Breast epithelium (tissue), 3 donors: ENCODE measurements at regions not wholly inside any gene's neighbourhood (a gene's known extent, or its start where the extent isn't known, plus 50 kb on each side); places are given as distances from the start of the nearest gene placed in this dataset.

ENCODE experiments used
- CTCF ChIP-seq, 3 donors: fragments of 450-650 bp; IDR thresholded peaks; one replicate each; pipeline ENCODE4 v1.5.1; 2016 to 2017; ENCODE audit warnings: antibody characterized with exemption in 3 of 3, mild to moderate bottlenecking in 3 of 3, moderate library complexity in 3 of 3
- POLR2AphosphoS5 ChIP-seq, 3 donors: sonication (generic); formaldehyde crosslinking; IDR thresholded peaks; one replicate each; pipeline ENCODE4 v1.6.1; 2017; ENCODE audit warnings: antibody characterized with exemption in 3 of 3

GRCh38 chr7:131683536-131684125 is 127.2 kb upstream of the PODXL start:
- TF ChIP-seq CTCF (IDR thresholded peaks at IDR 0.05) (no peak), POLR2AphosphoS5 (IDR thresholded peaks at IDR 0.05) (no peak)
